ENCODE measurements at regions not wholly inside any gene's neighbourhood (a gene's known extent, or its start where the extent isn't known, plus 50 kb on each side); places are given as distances from the start of the nearest gene placed in this dataset.

GRCh38 chr15:39247574-39247973 lies 333.3 kb upstream of the THBS1 start:
- H3K4me1 ChIP-seq, result no peaks in the 10 kb centered on the region
- H3K27ac ChIP-seq, result no peak overlapping the region
- no peak overlapping the region for H3K4me3 ChIP-seq
- H3K4me2 ChIP-seq, result no peak overlapping the region
- DNase-seq (ENCODE audit: low read depth in 1 of 2, low spot score in 1 of 2), result no peak
- ChIA-PET POLR2A (no interaction called here), CTCF (no interaction called here)
- TF ChIP-seq NR3C1 (IDR thresholded peaks at IDR 0.05) (no peak), HOXB13 (CRISPR knock-in tag; IDR thresholded peaks at IDR 0.05; ENCODE audit: low read depth) (no peak), ESRRA (IDR thresholded peaks at IDR 0.05; ENCODE audit: borderline replicate concordance, low read length) (no peak), HOXB5 (CRISPR knock-in tag; IDR thresholded peaks at IDR 0.05) (no peak), HDAC2 (IDR thresholded peaks at IDR 0.05) (no peak), HOXA7 (CRISPR knock-in tag; IDR thresholded peaks at IDR 0.05) (no peak), ATOH8 (CRISPR knock-in tag; IDR thresholded peaks at IDR 0.05; ENCODE audit: low read depth) (no peak), HEYL (CRISPR knock-in tag; IDR thresholded peaks at IDR 0.05) (no peak), SREBF2 (IDR thresholded peaks at IDR 0.05) (no peak), RCOR1 (IDR thresholded peaks at IDR 0.05; ENCODE audit: low read depth, low read length) (no peak), CHD2 (IDR thresholded peaks at IDR 0.05; ENCODE audit: low read length, partially characterized antibody) (no peak), RARB (CRISPR knock-in tag; IDR thresholded peaks at IDR 0.05) (no peak)
- ATAC-seq, result no peak
- WGBS (ENCODE audit: missing lambda C conversion rate), result 94% methylated on average over 1 of the region's 1 CpG
- FAIRE-seq, result no peak
- no peaks in the 10 kb centered on the region for H3K9me3 ChIP-seq

GRCh38 chr15:39248204-39248603 lies 332.7 kb upstream of the THBS1 start:
- no peak for DNase-seq (ENCODE audit: low read depth in 1 of 2, low spot score in 1 of 2)
- FAIRE-seq, result no peak
- CTCF ChIA-PET, result no interaction called here

GRCh38 chr15:39250001-39250400 lies 330.9 kb upstream of the THBS1 start:
- POLR2A ChIA-PET, result no interaction called here
- CTCF ChIA-PET, result no interaction called here

More at GRCh38 chr15:39248204-39248603, 332.7 kb upstream of the THBS1 start:
- WGBS (ENCODE audit: missing lambda C conversion rate), result 66% methylated on average over 4 of the region's 4 CpGs
- Histone ChIP-seq H3K4me1 (no peaks in the 10 kb centered on the region), H3K4me3 (no peak overlapping the region), H3K4me2 (no peak overlapping the region), H3K9me3 (no peaks in the 10 kb centered on the region), H3K27ac (no peak overlapping the region)
- TF ChIP-seq RCOR1 (IDR thresholded peaks at IDR 0.05; ENCODE audit: low read depth, low read length), result no peak
- no peak for TF ChIP-seq BCL3 (IDR thresholded peaks at IDR 0.05)
- no peak for TF ChIP-seq RFX5 (IDR thresholded peaks at IDR 0.05)
- TF ChIP-seq ZFP36 (IDR thresholded peaks at IDR 0.05; ENCODE audit: borderline replicate concordance, partially characterized antibody), result no peak
- TF ChIP-seq POLR2A (IDR thresholded peaks at IDR 0.05; ENCODE audit: low read length), result no peak
- TF ChIP-seq BHLHE40 (IDR thresholded peaks at IDR 0.05; ENCODE audit: low read depth, low read length), result no peak
- TF ChIP-seq FOSL2 (IDR thresholded peaks at IDR 0.05), result no peak
- no peak for TF ChIP-seq FOSL2 (CRISPR knock-in tag; IDR thresholded peaks at IDR 0.05)
- no peak for TF ChIP-seq MAX (IDR thresholded peaks at IDR 0.05)
- TF ChIP-seq CHD2 (IDR thresholded peaks at IDR 0.05; ENCODE audit: low read length, partially characterized antibody), result no peak
- no peak for TF ChIP-seq CBX8 (IDR thresholded peaks at IDR 0.05)
- TF ChIP-seq HDAC2 (IDR thresholded peaks at IDR 0.05), result no peak
- TF ChIP-seq ESRRA (IDR thresholded peaks at IDR 0.05; ENCODE audit: borderline replicate concordance, low read length), result no peak
- POLR2A ChIA-PET, result no interaction called here
- no peak for ATAC-seq

More at GRCh38 chr15:39250001-39250400, 330.9 kb upstream of the THBS1 start:
- Histone ChIP-seq H3K9me3 (no peaks in the 10 kb centered on the region), H3K4me2 (no peak overlapping the region), H3K4me1 (no peaks in the 10 kb centered on the region), H3K4me3 (no peak overlapping the region), H3K27ac (no peak overlapping the region)
- WGBS (ENCODE audit: missing lambda C conversion rate), result 25% methylated on average over 1 of the region's 1 CpG
- FAIRE-seq, result no peak
- TF ChIP-seq EP300 (IDR thresholded peaks at IDR 0.05), result no peak
- TF ChIP-seq POLR2AphosphoS2 (conservative IDR thresholded peaks at IDR 0.05; ENCODE audit: low read length), result no peak
- TF ChIP-seq CHD4 (IDR thresholded peaks at IDR 0.05; ENCODE audit: borderline replicate concordance), result no peak
- TF ChIP-seq PHF8 (IDR thresholded peaks at IDR 0.05; ENCODE audit: borderline replicate concordance, low read depth), result no peak
- no peak for TF ChIP-seq EHMT2 (IDR thresholded peaks at IDR 0.05; ENCODE audit: low read depth)
- no peak for DNase-seq (ENCODE audit: low read depth in 1 of 2, low spot score in 1 of 2)
- ATAC-seq, result no peak

Measured in A549 (cell line).